GM19324 (cell line): ENCODE measurements at regions not wholly inside any gene's neighbourhood (a gene's known extent, or its start where the extent isn't known, plus 50 kb on each side); places are given as distances from the start of the nearest gene placed in this dataset.
A peak's percentile ranks its signal among the peaks of the same experiment; 100 is the strongest.

Source experiments
- ATAC-seq: cut with Tn5 transposase; IDR thresholded peaks from one replicate; pipeline ENCODE4 v1.9.1; 2021; ENCODE audit warnings: mild to moderate bottlenecking, moderate library complexity; ENCODE audit not compliant: unreplicated experiment, low FRiP score

DNA sequence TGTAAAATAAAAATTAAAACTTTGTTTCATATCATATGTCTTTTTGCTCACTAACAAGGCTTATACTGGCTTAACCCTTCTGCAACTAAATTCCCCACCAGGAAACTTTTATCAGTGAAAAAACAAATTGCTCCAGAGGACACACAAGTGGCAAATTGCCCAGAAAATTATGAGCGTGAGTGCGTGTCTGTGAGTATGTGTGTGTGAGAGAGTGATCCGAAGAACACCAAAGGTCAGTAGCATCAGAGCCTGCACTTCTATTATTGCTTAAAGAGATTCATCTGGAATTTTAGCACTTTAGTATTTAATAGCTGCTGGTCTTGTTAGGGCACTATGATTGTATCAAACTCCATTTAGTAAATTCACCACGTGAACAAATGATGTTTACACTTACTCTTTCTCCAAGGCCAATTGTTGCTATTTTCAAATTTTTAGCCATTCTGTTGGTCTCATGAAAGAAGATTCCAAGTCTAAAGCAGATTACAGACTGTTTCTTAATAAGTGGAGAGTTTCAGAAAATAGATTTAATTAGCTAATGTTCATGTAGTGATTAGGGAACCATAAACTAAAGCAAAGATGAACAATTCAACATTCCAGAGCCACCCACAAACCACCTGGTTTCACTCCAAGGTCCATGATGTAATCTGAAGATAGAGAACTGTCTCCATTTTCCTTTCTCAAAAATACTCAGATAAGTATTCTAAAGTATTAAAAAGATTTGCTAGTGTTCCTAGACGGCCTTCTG is 91.1 kb upstream of the IL12A start:
- no peak for ATAC-seq

GRCh38 chr3:159898147-159898546 is 90.5 kb upstream of the IL12A start:
- no peak for ATAC-seq

DNA sequence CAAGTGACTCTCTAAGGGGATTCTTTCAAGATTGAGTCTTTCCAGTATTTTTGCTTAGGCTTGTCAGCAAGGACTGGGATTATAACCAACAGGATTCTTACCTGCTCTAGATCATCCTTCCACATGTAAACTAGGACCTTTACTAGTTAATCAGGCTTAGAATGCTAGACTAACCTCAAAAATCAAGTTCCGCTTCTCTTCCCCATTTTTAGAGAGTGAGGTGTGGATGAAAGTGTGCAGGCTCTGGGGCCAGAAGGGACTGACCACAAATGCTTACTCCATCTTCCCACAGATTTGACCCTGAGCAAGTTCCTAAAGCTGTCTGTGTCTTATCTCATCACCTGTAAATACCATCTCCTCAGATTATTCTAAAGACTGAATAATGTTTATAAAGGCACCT is 89.5 kb upstream of the IL12A start:
- no peak for ATAC-seq

- peak; percentile 58 for ATAC-seq
Observed at GRCh38 chr3:159902546-159903314, 85.9 kb upstream of the IL12A start.

- peak; percentile 41 for ATAC-seq
Observed at GRCh38 chr3:159904455-159904854, 84.2 kb upstream of the IL12A start.

DNA sequence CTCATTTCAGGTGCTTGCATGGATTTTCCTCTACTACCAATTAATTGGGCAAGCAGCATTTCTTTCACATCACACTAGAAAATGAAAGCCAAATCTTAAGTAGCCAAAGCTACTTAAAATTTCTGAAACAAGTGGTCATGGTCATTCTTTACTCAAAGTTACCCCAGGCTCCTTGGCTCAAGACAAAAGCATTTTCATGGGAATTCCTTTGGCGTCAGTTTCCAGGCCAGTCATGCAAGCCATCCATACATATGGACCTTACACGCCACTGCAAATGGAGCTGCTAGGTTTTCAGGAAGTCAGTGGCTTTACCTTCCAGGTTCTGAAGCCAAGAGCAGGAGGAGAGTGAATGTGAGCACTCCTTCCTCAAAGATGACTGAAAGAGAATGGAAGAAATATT is 83.7 kb upstream of the IL12A start:
- peak; percentile 11 for ATAC-seq

DNA sequence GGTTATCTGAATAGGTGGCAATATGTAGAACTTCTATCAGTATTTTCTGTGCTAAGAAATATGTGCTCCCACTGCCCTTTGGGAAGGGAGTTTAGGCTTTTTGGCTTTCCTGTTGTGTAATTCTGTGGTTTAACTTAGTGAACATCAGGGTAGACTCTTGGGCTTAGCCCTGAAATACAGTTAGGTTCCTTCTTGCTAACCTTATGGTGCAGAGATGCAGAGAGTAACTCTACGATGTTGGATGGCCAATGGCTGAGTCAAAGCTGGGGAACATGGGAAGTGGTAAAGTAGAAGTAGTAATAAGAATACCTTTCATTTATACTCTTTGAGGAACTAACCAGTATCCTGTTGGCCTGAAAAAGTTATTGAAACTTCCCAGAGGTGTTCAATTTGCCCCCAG is 80.8 kb upstream of the IL12A start:
- no peak for ATAC-seq

GRCh38 chr3:159910991-159911663 is 77.5 kb upstream of the IL12A start:
- peak; percentile 66 for ATAC-seq

DNA sequence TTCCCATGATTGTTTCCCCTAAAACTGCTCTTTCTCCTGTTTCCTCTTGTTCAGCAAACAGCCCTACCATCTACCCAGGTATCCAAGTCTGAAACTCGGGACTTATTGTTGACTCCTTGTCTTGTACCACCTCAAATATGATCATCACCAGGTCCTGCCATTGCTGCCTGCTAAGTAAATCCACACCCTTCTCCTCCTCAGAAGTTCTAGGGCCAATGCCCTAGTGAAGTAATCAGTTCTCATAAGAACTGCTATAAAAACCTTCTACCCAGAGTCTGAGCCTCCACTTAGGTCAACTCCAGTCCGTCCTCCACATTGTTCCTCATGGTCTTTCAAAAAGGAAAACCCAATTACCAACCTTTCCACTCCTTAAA is 77.0 kb upstream of the IL12A start:
- no peak for ATAC-seq

- no peak for ATAC-seq
Observed at GRCh38 chr3:159913712-159914414, 74.8 kb upstream of the IL12A start.

- ATAC-seq: no peak
Observed at GRCh38 chr3:159914426-159914825, 74.2 kb upstream of the IL12A start.

DNA sequence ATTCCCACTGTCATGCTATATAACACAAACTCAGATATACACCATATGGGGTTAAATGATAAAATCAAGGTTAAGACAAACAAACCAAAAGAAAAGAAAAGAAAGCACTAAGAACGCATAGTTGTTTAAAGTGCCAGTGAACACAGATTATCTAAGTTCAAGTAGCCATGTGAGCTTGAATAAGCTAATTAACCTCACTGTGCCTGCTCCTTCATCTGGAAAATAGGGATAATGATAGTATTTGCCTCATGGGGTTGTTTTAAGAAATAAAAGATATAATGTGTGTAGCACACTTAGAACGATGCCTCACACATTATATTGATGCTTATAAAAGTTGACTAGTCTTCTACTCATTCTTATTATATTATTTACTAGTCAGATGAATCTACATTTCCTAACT is 72.6 kb upstream of the IL12A start:
- ATAC-seq: no peak

GRCh38 chr3:159917141-159917540 is 71.5 kb upstream of the IL12A start:
- no peak for ATAC-seq

- peak; percentile 62 for ATAC-seq
Observed at GRCh38 chr3:159919873-159920272, 68.8 kb upstream of the IL12A start.

DNA sequence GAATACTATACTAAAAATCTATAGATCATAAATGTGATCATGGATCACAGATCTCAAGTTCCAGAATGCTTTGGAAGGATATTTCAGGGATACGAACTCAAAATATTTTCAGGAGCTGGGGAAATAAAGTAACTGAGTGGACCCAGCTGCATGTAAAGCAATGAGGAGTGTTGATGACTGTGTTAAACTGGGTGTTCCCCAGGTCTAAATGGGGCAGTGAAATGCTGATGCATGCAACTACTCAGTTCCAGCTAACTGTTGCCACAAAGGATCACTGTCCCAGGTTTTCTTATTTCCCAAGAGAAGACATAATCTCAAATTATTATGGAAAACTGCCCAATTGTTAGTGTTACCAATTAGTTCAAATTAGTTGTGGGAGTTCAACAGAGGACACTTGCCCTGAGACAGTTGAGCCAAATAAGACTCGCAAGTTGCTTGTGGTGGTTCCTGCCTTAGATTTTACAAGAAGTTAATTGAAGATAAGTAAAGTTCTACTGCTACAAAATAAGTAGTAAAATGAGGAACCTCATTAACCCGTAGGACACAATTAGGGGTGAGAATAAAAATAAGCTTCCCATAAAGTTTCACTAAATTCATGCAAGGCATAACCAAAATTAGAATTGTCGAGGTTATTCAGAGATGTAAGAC is 66.3 kb upstream of the IL12A start:
- no peak for ATAC-seq

- peak; percentile 97 for ATAC-seq
Observed at GRCh38 chr3:159922861-159923312, 65.7 kb upstream of the IL12A start.

DNA sequence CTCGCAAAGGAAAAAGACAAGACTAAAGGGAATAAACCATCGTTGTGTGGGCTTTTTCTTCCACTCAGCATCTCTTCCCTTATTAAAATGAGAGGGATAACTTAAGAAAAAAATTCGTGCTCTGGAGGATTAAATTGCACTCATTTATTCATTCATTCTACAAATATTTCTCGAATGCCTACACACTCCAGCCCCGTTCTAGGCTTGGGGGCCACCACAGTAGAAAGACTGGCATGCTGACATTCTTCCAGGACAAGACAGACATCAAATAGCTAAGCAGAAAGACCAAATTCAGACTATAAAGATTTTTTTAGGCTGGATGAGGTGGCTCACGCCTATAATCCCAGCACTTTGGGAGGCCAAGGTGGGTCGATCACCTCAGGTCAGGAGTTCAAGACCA is 65.3 kb upstream of the IL12A start:
- no peak for ATAC-seq

DNA sequence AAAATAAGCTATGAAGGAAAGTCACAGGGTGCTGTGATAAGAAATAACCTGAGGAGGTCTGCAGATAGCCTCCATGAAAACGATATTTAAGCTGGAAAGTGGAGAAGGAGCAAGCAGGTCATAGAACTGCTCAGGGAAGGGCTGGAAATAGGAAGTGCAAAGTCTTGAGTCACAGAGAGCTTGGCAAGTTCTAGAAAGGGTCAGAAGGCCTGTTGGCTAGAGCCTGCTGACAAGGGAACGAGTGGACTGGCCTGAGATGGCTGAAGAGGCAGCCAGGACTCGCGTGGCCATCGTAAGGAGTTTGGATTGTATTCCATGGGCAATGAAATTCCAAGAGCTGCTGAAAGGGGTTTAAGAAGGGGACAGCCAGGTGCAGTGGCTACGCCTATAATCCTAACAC is 64.7 kb upstream of the IL12A start:
- no peak for ATAC-seq

DNA sequence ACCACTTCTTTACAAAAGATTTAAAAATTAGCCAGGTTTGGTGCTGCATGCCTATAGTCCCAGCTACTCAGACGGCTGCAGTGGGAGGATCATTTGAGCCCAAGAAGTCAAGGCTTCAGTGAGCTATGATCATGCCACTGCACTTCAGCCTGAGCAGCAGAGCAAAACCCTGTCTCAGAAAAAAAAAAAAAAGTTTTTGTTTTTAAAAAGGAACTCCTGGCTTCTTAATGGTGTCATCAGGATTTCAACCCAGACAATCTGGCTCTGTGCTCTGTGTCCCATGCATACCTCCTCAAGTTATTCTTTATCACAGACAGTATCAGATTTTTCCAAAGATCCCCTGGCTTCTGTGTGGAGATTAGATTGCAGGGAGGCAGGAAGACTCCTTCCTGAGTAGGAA is 64.2 kb upstream of the IL12A start:
- ATAC-seq: no peak

DNA sequence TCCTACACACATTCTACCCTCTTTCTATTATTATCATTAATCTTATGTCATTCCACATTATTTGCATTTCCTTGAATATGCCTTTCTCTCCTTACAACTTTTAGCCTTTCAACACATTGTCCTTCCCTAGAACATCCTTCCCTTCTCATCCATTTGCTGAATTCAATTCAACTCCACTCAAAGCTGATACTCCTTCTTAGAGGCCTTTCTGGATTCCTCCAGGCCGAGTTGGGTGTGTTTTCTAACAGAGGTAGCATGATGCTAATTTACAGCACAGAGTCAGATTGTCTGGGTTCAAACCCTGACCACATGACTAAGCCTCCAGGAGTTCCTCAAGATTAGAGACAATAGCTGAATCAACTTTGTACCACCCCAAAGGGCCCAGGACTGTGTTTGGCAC is 63.4 kb upstream of the IL12A start:
- ATAC-seq: no peak
